OCI-M2 (cell line): ENCODE measurements at regions not wholly inside any gene's neighbourhood (a gene's known extent, or its start where the extent isn't known, plus 50 kb on each side); places are given as distances from the start of the nearest gene placed in this dataset.
"Not testable (repeated sequence)": the region's sequence is repeated elsewhere in the genome, so short reads cannot be mapped to it uniquely, and the experiment has no call there.

Experiments
- DNase-seq: peaks from one replicate; lab custom pipeline; 2025; ENCODE audit not compliant: unreplicated experiment; lab: John Stamatoyannopoulos, UW

DNA sequence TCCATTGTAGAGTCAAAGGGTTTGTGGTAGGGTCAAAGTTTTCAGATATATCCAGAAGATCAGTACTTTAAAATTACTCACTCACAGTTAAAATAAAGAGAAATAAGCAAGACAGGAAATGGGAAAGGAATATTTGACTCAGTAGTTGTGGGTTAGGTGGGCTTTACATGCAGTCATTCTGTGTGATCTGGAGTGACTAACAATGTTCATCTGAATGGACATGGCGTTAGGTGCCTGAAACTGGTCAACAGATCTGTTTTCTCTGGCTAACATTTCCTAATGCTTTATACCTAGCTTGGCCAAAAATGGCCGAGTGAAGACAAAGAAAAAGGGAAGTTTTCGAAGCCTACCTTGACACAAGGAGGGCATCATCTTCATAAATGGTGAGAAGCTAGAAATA is 133.4 kb upstream of the SATB1 start:
- no peak for DNase-seq

DNA sequence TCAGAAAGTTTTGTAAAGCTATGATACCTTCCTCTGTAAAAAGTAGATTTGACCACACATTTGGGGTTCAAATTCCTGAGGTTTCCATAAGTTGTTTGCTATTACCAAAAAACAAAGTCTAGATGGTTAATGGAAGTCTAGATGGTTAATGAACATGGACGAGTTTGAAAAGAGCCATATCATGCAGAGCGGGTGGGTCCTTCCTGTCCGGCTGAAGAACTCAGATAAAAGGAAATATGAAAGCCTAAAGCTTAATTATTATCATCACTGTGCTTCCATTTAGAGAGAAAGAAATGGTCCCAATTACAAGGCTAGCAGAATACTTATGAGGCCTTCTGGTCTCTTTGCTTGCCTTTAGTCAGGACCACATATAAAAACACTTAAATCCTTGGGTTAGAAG is 132.1 kb upstream of the SATB1 start:
- DNase-seq, result no peak

DNA sequence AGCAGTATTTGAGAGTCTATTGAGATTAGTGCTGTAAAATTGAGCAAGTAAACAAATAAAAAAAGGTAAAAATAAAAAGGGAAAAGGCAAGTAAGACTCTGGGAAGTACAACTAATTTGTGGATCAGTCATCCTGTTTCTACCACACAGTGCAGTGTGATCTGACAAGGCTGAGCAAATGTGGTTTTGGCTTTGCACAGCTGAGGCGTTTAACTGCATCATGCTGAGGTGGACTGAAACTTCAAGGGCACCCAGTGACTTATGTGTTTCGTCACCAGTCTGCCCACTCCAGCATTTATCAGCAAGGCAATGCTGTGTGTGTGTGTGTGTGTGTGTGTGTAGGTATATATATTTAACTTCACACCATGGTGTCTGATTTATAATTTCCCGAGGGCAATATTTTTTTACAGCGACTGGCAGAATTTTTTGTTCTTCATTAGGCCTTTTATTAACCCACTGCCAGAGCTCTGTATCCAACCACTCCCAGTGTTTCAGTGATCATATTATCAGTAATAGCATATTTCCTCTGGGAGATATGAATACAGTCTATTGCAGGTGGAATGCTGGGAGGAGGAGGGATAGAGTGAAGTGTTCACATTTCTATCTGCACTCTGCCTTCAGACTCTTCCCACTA is 131.5 kb upstream of the SATB1 start:
- DNase-seq, result no peak

DNA sequence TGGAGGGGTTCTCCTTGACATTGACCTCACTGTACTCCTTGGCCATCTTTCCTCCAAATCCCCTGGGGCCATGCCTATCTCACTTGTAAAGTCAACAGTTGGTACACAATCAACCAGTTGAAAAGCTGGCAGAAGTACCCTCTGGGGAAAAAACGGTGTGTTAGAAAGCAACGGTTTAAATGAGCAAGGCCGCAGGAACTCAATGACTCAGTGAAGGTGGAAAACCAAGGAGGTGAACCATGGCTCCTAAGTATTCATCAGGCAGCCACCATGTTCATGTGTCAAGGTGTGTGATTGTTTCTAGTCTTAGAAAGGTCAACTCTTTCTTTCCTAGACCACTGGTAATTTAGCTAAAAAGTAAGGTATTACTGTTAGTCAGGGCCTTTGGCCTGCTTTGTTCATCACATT is 130.9 kb upstream of the SATB1 start:
- no peak for DNase-seq

DNA sequence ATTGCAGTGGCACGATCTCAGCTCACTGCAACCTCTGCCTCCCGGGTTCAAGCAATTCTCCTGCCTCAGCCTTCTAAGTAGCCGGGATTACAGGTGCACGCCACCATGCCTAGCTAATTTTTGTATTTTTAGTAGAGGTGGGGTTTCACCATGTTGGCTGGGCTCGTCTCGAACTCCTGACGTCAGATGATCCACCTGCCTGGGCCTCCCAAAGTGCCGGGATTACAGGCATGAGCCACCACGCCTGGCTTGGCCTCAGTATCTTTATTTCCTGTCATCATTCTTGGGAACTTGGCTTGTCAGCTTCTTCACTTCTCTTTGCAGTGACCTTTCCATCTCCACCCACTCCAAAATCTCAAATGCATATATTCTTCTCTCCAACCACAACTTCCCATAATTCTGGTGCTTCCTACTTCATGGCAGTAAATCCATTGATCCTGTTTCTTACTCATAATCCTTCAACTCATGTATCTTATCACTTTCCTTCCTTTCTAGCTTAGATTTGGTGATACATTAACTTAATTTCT is 127.5 kb upstream of the SATB1 start:
- DNase-seq, result not testable (repeated sequence)

DNA sequence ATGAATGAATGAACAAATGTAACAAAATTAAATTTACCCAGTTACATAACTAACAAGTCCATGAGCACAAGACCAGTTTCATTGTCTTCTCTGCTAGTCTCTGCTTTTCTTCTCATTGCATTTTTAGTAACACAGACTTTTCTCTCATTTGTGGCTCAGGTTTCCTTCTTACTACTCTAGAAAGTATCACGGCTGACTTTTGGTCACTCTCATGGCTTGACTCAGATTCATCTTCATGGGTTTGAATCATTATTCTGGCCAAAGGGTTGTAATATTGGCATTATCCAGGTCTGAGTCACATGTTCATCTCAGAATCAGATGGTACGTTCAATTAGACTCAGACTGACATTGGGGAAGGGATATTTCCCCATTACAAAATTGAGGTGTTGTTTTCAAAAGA is 121.5 kb upstream of the SATB1 start:
- no peak for DNase-seq

DNA sequence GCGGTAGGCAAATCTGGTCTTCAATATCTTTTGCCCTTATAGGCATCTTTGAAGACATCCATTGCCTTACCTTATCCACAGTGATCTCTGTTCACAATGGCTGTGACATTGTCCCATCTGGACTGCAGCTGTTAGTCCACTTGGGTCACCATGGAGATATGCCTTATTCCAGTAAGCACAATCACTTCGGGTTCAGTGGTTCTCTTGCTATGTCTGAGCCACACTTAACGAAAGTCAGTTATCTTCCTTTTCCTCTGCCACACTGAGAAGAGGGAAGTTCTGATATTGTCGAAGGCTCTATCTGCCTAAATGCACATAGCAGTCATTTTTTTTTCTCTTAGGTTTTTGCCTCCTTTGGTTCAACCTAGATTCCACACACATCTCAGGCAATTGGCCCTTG is 119.0 kb upstream of the SATB1 start:
- DNase-seq, result no peak

DNA sequence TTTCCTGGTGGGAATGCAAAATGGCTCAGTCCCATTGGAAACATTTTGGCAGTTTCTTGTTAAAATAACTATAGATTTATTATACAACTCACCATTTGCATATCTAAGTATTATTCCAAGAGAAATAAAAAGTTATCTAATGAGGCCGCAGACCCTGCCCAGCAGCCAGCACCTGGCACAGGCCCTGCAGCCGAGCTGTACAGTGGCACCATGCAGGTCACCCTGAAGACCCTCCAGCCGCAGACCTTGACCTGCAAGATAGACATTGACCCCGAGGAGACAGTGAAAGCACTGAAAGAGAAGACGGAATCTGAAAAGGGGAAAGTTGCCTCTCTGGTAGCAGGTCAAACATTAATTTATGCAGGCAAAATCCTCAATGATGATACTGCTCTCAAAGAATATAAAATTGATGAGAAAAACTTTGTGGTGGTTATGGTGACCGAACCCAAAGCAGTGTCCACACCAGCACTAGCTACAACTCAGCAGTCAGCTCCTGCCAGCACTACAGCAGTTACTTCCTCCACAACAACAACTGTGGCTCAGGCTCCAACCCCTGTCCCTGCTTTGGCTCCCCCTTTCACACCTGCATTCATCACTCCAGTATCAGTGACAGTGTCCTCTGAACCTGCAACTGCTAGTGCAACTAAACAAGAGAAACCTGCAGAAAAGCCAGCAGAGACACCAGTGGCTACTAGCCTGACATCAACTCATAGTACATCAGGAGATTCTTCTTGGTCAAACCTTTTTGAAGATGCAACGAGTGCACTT is 113.5 kb upstream of the SATB1 start:
- DNase-seq, result no peak

DNA sequence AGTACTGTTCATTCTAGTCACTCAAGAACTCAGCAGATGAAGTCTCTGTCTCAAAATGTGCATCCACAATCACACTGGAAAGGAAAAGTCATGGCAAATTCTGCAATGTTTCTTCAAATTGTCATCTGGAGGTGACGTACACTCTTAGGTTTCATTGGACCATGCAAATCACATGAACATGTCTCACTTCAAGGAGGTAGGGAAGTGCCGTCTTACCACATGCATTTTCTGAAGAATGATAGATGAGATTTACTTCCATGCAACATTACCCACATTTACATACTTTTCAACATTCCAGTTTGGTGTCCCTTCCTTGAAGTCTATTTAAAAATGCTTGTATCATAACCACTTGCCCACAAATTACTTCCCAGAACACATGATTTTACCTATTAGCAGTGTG is 107.9 kb upstream of the SATB1 start:
- no peak for DNase-seq

DNA sequence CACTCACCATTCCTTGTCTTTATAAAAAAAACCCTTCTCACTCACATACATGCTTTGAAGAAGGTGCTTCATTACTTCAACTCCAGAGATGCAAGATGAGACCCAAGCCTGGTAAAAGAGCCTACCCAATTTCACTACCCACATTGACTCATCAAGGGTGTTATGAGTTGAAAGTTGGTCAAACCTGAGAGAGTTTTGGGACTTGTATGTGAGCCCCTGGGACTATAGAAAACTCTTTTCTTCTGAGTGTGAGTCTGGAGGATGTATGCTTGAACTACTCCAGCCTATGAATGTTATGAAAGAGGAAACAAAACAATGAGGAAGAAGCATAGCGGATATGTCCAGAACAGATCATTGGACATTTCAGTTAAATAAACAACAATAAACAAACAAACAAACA is 106.5 kb upstream of the SATB1 start:
- no peak for DNase-seq

DNA sequence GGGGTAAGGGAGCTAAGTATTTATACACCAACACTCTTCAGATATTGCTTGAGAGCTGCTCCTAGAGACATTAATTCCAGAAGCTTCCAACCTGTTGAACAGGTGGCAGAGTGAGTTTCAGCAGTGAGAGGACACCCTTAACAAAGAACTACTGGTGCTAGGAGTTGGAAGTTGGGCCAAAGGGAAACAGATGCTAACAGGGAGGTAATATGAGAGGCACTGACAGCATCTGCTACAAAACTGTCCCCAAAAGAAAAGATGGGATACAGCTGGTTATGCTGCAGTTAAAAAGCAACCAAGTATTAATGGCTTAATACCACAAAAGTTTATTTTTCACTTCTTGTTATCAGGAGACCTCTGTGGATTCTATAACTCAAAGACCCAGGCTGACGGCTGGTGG is 104.5 kb upstream of the SATB1 start:
- DNase-seq, result no peak

DNA sequence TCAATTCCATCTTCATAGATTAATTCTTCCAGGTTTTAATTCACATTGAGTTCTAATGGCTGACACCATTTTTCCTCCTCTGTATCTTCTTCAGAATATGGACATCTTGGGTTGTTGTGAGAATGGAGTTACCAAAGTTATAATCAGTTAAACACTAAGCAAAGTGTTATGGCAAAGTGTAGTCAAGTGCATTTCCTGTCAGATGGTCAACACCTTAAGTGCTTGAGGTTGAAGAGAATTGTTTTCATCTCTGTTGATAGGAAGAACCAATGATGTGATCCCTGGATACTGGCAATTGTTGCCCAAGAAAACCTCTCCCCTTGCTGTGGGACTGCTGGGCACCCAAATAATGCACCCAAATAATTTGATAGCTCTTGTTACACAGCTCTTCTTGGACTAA is 102.6 kb upstream of the SATB1 start:
- no peak for DNase-seq

DNA sequence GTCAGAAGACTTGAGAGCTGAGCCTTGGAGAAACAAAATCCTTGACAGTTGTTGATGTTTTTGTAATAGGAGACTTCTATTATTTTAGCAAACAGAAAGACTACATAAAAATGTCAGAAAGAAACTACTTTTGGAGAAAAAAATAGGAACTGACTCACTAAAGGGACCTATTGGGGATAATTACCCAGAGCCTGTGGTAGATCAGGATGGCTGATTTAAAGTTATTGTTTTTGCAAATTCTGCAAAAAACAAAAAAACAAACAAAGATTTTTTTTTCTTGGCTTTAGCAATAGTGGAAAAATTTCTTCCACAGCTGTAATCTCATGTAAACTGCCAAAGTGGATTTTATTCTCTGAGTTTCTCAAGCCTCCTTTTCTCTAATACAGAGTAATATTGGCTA is 101.5 kb upstream of the SATB1 start:
- DNase-seq, result no peak

DNA sequence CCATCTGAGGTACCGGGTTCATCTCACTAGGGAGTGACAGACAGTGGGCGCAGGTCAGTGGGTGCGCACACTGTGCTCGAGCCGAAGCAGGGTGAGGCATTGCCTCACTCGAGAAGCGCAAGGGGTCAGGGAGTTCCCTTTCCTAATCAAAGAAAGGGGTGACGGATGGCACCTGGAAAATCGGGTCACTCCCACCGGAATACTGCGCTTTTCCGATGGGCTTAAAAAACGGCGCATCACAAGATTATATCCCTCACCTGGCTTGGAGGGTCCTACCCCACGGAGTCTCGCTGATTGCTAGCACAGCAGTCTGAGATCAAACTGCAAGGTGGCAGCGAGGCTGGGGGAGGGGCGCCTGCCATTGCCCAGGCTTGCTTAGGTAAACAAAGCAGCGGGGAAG is 91.0 kb upstream of the SATB1 start:
- not testable (repeated sequence) for DNase-seq

DNA sequence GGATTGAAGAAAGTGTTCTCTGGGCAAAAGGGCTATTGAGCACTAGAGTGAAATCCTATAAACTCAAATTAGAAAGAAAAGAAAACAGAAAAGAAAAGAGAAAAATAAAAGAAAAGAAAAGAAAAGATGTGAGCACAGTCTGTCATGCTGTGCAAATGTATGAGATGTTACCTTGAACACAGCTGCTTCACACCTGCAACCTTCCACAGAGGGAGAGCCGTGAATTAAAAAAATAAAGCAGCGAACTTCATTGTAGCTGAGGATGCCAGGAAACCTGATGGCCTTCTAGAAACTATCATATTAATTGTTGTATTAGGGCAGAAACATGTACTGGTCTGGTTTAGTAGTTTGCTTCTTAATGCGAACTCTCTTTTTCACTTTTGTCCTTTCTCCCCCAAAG is 88.0 kb upstream of the SATB1 start:
- DNase-seq, result no peak

DNA sequence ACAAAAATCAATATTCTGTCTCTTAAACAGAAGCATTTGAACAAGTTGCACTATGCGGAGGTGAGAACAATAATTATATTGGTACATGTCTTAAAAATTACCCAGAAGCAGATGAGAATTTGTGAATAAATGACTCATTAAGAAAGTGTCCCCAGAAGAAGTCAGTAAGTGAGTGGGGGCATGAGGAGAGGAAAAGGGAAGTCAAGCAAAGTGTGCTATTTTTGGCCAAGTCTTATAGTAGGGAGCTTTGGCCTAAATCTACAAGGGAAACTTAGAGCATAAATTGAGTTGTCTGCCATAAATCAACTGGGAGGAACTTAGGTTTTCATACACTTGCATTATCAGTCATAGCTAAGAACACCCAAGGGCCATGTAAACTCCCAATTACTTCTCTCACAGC is 86.9 kb upstream of the SATB1 start:
- DNase-seq, result no peak

DNA sequence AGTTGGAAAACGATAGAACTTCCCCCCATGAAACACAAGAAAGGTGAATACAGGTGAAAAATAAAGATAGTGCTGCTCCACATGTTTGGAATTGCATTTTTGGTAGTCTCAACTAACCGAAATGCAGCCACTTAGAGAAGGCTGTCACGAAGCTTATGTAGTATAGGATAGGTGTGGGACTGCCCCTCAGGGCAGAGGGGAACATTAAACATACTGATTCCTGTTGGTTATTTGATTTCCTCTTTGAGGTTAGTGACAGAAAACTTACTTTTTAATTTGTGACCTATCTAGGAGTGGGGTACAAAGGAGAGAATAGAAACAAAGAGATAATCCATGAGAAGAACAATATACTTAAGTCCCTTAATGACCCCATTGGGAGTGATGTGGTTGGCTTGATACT is 85.8 kb upstream of the SATB1 start:
- DNase-seq, result no peak

DNA sequence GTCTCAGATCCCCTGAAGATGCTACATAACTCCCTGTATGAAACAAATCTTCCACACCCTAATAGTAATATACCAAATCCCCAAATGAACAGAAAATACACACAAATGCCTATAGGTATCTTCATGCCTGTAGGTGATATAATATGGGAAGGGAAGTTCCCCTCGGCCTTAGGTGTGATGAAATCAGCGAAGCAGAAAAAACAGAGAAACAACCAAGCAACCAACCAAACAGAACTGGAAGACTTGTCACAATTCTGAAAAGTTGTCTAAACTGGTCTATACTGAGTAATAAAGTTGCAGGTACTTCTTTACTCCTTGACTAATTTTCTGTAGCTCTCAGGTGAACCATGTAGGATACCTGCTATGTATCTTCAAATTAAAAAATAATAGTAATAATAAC is 82.2 kb upstream of the SATB1 start:
- DNase-seq, result no peak

DNA sequence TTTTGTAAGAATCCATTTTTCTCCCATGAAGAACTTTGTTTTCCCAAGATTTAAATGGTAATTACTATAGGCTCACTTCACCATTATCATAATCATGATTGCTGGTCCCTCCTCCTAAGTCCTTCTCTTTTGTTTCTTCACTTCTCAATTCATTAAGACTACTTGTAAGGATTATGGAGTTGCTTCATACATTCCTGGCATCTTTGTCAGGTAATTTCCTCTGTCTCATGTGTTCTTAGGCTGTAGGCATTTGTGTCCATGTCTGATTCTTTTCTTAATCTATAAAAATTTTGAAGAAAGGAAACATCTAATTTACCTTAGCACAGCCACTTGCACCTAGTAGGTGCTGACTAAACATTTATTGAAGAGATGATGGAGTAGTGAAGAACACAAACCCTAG is 79.9 kb upstream of the SATB1 start:
- DNase-seq, result no peak

DNA sequence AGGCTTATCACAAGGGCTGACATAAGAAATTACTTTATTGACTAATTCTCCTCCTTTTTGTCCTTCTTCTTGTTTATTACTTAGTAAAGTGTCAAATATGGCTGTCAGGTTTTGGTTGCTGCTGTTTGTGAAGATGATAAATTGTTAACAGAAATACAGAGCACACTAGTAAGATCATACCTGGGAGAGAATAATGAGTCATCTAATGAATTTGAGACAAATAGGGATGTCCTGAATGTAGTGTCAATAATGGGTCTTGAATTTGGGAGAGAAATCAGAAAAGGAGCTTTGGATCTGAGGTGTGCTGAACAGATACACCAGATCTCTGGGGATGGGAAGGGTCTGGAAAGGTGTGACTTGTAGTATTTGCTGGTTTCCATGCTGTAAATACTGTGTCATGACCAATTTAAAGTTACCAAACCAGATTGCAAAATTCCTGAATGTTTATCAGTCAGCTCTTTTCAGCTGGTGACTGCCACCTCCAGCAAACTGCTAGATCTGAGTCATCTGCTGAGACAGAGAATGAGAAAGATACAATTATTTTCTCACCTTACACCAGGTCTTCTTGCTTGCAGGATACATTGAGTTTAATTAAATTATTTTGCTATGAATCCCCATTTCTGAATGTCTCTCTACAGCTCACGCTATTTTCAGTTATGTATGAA is 76.7 kb upstream of the SATB1 start:
- no peak for DNase-seq

DNA sequence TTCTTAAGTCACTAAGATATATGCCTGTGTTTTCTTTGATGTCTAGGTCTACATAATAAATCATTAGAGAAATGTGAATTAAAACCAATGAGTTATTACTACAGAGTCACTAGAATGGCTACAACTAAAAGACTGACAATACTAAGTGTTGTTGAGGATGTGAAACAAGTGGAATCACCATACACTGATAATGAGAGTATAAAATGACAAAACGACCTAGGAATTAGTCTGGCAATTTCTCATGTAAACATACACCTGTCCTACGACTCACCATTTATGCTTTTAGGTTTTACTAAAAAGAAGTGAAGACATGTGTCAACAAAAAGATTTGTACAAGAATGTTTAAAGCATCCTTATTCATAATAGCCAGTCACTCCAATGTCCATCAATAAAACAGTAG is 75.2 kb upstream of the SATB1 start:
- no peak for DNase-seq

DNA sequence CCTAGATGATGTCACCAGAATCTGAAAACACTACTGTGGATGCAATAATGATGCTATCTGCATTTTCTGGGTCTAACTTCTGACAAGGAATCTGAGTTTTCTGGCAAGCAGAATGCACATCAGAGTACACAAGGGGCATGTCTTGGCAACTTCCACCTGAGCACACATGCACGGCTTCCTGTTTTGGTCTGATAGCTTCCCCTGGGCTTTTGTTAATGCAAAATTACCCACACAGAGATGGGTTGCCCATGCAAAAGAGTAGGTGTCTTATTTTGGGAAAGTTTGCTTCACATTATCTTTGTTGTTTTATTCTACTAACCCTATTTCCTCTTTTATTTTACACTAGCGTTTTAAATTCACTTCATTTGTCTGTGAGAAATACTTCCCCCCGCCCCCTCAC is 74.2 kb upstream of the SATB1 start:
- DNase-seq, result no peak
